SK-N-SH treated with all-trans-retinoic acid at 6 μM for 48 hours (cell line): ENCODE measurements at regions not wholly inside any gene's neighbourhood (a gene's known extent, or its start where the extent isn't known, plus 50 kb on each side); places are given as distances from the start of the nearest gene placed in this dataset.

Experiments
- ATAC-seq: fragments of 200-7000 bp; cut with Tn5 transposase; 3 replicates; pipeline ENCODE4 v1.9.1; 2020; ENCODE audit warnings: mild to moderate bottlenecking, moderate library complexity
- ARNTL ChIP-seq: fragments of 450-650 bp; formaldehyde crosslinking; IDR thresholded peaks from 2 replicates; pipeline ENCODE4 v1.5.0; 2020; ENCODE audit warnings: low read depth, mild to moderate bottlenecking, moderate library complexity, borderline replicate concordance
- BACH2 ChIP-seq: fragments of 250-450 bp; sonication (Bioruptor Pico); IDR thresholded peaks from 2 replicates; pipeline ENCODE4 v1.9.0; 2021; ENCODE audit warnings: mild to moderate bottlenecking, borderline replicate concordance
- CREB5 ChIP-seq: fragments of 250-450 bp; sonication (Bioruptor Pico); IDR thresholded peaks from 2 replicates; pipeline ENCODE4 v1.5.1; 2020; ENCODE audit warnings: low read depth, mild to moderate bottlenecking, moderate library complexity
- CSDC2 ChIP-seq: fragments of 250-450 bp; sonication (Bioruptor Pico); IDR thresholded peaks from 2 replicates; pipeline ENCODE4 v1.5.0; 2020; ENCODE audit warnings: mild to moderate bottlenecking, moderate library complexity
- ESRRG ChIP-seq: fragments of 250-450 bp; sonication (Bioruptor Pico); IDR thresholded peaks from 2 replicates; pipeline ENCODE4 v1.6.1; 2021; ENCODE audit warnings: mild to moderate bottlenecking
- GLIS3 ChIP-seq: fragments of 250-450 bp; sonication (Bioruptor Pico); IDR thresholded peaks from 2 replicates; pipeline ENCODE4 v1.5.0; 2020; ENCODE audit warnings: mild to moderate bottlenecking, moderate library complexity
- ISL1 ChIP-seq: fragments of 250-450 bp; sonication (Bioruptor Pico); IDR thresholded peaks from 2 replicates; pipeline ENCODE4 v2.1.2; 2022; ENCODE audit warnings: mild to moderate bottlenecking, moderate library complexity
- OSR1 ChIP-seq: fragments of 250-450 bp; sonication (Bioruptor Pico); IDR thresholded peaks from 2 replicates; pipeline ENCODE4 v1.8.0; 2022; ENCODE audit warnings: moderate library complexity, mild to moderate bottlenecking, inconsistent platforms
- PPARA ChIP-seq: fragments of 250-450 bp; sonication (Bioruptor Pico); IDR thresholded peaks from 2 replicates; pipeline ENCODE4 v1.5.0; 2020; ENCODE audit warnings: mild to moderate bottlenecking, borderline replicate concordance
- RARB ChIP-seq: fragments of 250-450 bp; sonication (Bioruptor Pico); IDR thresholded peaks from 2 replicates; pipeline ENCODE4 v1.8.0; 2021; ENCODE audit warnings: mild to moderate bottlenecking, moderate library complexity
- SNAI2 ChIP-seq: fragments of 250-450 bp; sonication (Bioruptor Pico); IDR thresholded peaks from 2 replicates; pipeline ENCODE4 v1.5.0; 2020; ENCODE audit warnings: mild to moderate bottlenecking, moderate library complexity
- TCF4 ChIP-seq: fragments of 250-450 bp; sonication (Bioruptor Pico); IDR thresholded peaks from 2 replicates; pipeline ENCODE4 v1.8.0; 2021; ENCODE audit warnings: mild to moderate bottlenecking, moderate library complexity, borderline replicate concordance
- ZC3H10 ChIP-seq: fragments of 250-450 bp; sonication (Bioruptor Pico); IDR thresholded peaks from 2 replicates; pipeline ENCODE4 v1.5.1; 2021; ENCODE audit warnings: mild to moderate bottlenecking, moderate library complexity
- ZFP3 ChIP-seq: fragments of 250-450 bp; sonication (Bioruptor Pico); IDR thresholded peaks from 2 replicates; pipeline ENCODE4 v1.5.0; 2020; ENCODE audit warnings: mild to moderate bottlenecking, moderate library complexity
- ZFP30 ChIP-seq: fragments of 450-650 bp; formaldehyde crosslinking; IDR thresholded peaks from 2 replicates; pipeline ENCODE4 v1.5.0; 2022; ENCODE audit warnings: mild to moderate bottlenecking, moderate library complexity
- ZNF70 ChIP-seq: fragments of 450-650 bp; formaldehyde crosslinking; IDR thresholded peaks from 2 replicates; pipeline ENCODE4 v1.5.0; 2020; ENCODE audit warnings: mild to moderate bottlenecking, moderate library complexity
- ZNF8 ChIP-seq: fragments of 450-650 bp; formaldehyde crosslinking; IDR thresholded peaks from 2 replicates; pipeline ENCODE4 v1.5.0; 2020; ENCODE audit warnings: mild to moderate bottlenecking, moderate library complexity
- TF ChIP-seq, protein P1 (sequence below): fragments of 250-450 bp; sonication (Bioruptor Pico); IDR thresholded peaks from 2 replicates; pipeline ENCODE4 v1.8.0; 2021; ENCODE audit warnings: low read depth, mild to moderate bottlenecking, moderate library complexity, borderline replicate concordance
- TF ChIP-seq, protein P2 (sequence below): fragments of 250-450 bp; sonication (Bioruptor Pico); IDR thresholded peaks from 2 replicates; pipeline ENCODE4 v1.5.0; 2020; ENCODE audit warnings: mild to moderate bottlenecking, moderate library complexity
- TF ChIP-seq, protein P3 (sequence below): fragments of 250-450 bp; sonication (Bioruptor Pico); IDR thresholded peaks from 2 replicates; pipeline ENCODE4 v1.5.1; 2021; ENCODE audit warnings: mild to moderate bottlenecking, moderate library complexity

DNA sequence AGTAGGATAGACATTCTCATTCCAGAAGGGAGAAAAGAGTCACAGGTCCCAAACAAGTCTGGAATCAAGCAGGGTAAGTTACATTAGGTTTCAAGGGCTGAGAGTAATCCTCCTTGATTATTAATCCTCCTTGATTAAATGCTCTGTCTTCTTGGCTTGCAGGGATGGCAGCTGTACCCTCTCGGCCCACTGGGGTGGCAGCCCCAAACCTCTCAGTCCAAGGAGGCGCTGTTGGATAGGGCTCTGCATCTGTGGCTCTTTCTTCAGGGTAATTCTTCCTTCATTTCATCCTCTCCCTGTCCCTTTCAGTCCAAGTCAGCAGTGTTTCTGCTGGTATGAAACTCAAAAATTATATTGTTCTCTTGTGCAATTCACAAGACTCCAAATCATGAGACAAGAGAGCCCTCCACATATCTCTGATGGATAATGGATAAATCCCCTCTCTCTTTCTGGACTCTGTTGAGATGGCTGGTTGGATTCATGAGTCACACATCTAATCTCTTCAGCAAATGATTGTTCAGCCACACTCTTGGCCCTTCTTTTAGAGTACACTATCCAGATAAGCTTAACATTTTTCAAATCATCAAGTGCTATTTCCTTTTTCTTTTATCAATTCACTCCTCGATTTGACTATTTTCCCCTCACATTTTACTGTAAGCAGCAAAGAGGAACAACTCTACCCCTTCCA, 323.7 kb upstream of the HTR2A start:
- no peak for TF ChIP-seq ISL1 (CRISPR knock-in tag)
- no peak for TF ChIP-seq ZFP30 (CRISPR knock-in tag)
- TF ChIP-seq ZNF70 (CRISPR knock-in tag): no peak
- TF ChIP-seq ZFP3 (CRISPR knock-in tag): no peak
- no peak for TF ChIP-seq RARB (CRISPR knock-in tag)
- no peak for TF ChIP-seq SNAI2 (CRISPR knock-in tag)
- no peak for TF ChIP-seq ZNF8 (CRISPR knock-in tag)
- TF ChIP-seq PPARA (CRISPR knock-in tag): no peak
- TF ChIP-seq, protein P1, sequence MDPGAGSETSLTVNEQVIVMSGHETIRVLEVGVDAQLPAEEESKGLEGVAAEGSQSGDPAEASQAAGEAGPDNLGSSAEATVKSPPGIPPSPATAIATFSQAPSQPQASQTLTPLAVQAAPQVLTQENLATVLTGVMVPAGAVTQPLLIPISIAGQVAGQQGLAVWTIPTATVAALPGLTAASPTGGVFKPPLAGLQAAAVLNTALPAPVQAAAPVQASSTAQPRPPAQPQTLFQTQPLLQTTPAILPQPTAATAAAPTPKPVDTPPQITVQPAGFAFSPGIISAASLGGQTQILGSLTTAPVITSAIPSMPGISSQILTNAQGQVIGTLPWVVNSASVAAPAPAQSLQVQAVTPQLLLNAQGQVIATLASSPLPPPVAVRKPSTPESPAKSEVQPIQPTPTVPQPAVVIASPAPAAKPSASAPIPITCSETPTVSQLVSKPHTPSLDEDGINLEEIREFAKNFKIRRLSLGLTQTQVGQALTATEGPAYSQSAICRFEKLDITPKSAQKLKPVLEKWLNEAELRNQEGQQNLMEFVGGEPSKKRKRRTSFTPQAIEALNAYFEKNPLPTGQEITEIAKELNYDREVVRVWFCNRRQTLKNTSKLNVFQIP (CRISPR knock-in tag): no peak
- no peak for TF ChIP-seq ESRRG (CRISPR knock-in tag)
- no peak for TF ChIP-seq OSR1 (CRISPR knock-in tag)
- TF ChIP-seq, protein P2, sequence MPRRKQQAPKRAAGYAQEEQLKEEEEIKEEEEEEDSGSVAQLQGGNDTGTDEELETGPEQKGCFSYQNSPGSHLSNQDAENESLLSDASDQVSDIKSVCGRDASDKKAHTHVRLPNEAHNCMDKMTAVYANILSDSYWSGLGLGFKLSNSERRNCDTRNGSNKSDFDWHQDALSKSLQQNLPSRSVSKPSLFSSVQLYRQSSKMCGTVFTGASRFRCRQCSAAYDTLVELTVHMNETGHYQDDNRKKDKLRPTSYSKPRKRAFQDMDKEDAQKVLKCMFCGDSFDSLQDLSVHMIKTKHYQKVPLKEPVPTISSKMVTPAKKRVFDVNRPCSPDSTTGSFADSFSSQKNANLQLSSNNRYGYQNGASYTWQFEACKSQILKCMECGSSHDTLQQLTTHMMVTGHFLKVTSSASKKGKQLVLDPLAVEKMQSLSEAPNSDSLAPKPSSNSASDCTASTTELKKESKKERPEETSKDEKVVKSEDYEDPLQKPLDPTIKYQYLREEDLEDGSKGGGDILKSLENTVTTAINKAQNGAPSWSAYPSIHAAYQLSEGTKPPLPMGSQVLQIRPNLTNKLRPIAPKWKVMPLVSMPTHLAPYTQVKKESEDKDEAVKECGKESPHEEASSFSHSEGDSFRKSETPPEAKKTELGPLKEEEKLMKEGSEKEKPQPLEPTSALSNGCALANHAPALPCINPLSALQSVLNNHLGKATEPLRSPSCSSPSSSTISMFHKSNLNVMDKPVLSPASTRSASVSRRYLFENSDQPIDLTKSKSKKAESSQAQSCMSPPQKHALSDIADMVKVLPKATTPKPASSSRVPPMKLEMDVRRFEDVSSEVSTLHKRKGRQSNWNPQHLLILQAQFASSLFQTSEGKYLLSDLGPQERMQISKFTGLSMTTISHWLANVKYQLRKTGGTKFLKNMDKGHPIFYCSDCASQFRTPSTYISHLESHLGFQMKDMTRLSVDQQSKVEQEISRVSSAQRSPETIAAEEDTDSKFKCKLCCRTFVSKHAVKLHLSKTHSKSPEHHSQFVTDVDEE: no peak
- TF ChIP-seq ARNTL (CRISPR knock-in tag): no peak
- no peak for TF ChIP-seq BACH2 (CRISPR knock-in tag)
- no peak for TF ChIP-seq ZC3H10 (CRISPR knock-in tag)
- TF ChIP-seq CSDC2 (CRISPR knock-in tag): no peak
- no peak for TF ChIP-seq CREB5
- ATAC-seq: no peak

- no peak for ATAC-seq
- TF ChIP-seq TCF4 (CRISPR knock-in tag) (no peak), BACH2 (CRISPR knock-in tag) (no peak), RARB (CRISPR knock-in tag) (no peak), CREB5 (no peak), ARNTL (CRISPR knock-in tag) (no peak), ESRRG (CRISPR knock-in tag) (no peak), ISL1 (CRISPR knock-in tag) (no peak), GLIS3 (CRISPR knock-in tag) (no peak), ZNF70 (CRISPR knock-in tag) (no peak), ZC3H10 (CRISPR knock-in tag) (no peak), OSR1 (CRISPR knock-in tag) (no peak), PPARA (CRISPR knock-in tag) (no peak)
- TF ChIP-seq, protein P3, sequence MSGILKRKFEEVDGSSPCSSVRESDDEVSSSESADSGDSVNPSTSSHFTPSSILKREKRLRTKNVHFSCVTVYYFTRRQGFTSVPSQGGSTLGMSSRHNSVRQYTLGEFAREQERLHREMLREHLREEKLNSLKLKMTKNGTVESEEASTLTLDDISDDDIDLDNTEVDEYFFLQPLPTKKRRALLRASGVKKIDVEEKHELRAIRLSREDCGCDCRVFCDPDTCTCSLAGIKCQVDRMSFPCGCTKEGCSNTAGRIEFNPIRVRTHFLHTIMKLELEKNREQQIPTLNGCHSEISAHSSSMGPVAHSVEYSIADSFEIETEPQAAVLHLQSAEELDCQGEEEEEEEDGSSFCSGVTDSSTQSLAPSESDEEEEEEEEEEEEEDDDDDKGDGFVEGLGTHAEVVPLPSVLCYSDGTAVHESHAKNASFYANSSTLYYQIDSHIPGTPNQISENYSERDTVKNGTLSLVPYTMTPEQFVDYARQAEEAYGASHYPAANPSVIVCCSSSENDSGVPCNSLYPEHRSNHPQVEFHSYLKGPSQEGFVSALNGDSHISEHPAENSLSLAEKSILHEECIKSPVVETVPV (CRISPR knock-in tag): no peak
- TF ChIP-seq, protein P1 (CRISPR knock-in tag): no peak
Measured at GRCh38 chr13:47218611-47219010, 321.8 kb upstream of the HTR2A start.
